Lower lobe of right lung (tissue), 2 donors: ENCODE measurements at regions not wholly inside any gene's neighbourhood (a gene's known extent, or its start where the extent isn't known, plus 50 kb on each side); places are given as distances from the start of the nearest gene placed in this dataset.

Source experiments
- ATAC-seq, 2 donors: fragments of 200-7000 bp; cut with Tn5 transposase; one replicate each; pipeline ENCODE4 v1.9.1; 2020 to 2022; ENCODE audit warnings: mild to moderate bottlenecking in 2 of 2, moderate library complexity in 2 of 2
- DNase-seq: peaks from one replicate; pipeline ENCODE4 v3.0.0-alpha.2; 2020
- H3K27ac ChIP-seq: fragments of 200-600 bp; one replicate; pipeline ENCODE4 v1.8.0; 2022
- H3K27me3 ChIP-seq: fragments of 200-600 bp; one replicate; pipeline ENCODE4 v1.8.0; 2022; ENCODE audit warnings: low read depth
- H3K36me3 ChIP-seq: fragments of 200-600 bp; one replicate; pipeline ENCODE4 v1.8.0; 2022; ENCODE audit warnings: mild to moderate bottlenecking
- H3K4me1 ChIP-seq: fragments of 200-600 bp; one replicate; pipeline ENCODE4 v1.8.0; 2022
- H3K4me3 ChIP-seq: fragments of 200-600 bp; one replicate; pipeline ENCODE4 v1.8.0; 2022; ENCODE audit warnings: mild to moderate bottlenecking
- H3K9me3 ChIP-seq: fragments of 200-600 bp; one replicate; pipeline ENCODE4 v1.8.0; 2022
- CTCF ChIP-seq: fragments of 200-600 bp; IDR thresholded peaks from one replicate; pipeline ENCODE4 v1.8.0; 2022; ENCODE audit warnings: antibody characterized with exemption, mild to moderate bottlenecking
- intact Hi-C: fragments of 100-400 bp; cut with DNase I; formaldehyde crosslinking; loops from one replicate; pipeline ENCODE4 v1.11.0; 2022
- donor health status: DM: no; HTN: yes; CAD: no; lungs with severe emphysema.

GRCh38 chr1:113256348-113256729 lies 134.0 kb upstream of the MAGI3 start:
- peak in 1 of 2 donors; percentile 57 for ATAC-seq
- peaks cover 11% of the 10 kb centered on the region for H3K4me1 ChIP-seq

GRCh38 chr1:113259988-113260387 lies 130.3 kb upstream of the MAGI3 start:
- no peaks in the 10 kb centered on the region for H3K27me3 ChIP-seq
- H3K4me1 ChIP-seq, result peaks cover 5% of the 10 kb centered on the region
- no peak overlapping the region for H3K4me3 ChIP-seq
- DNase-seq (no peak), ATAC-seq (no peak)
- TF ChIP-seq CTCF, result no peak
- no peaks in the 10 kb centered on the region for H3K9me3 ChIP-seq
- H3K27ac ChIP-seq, result no peak overlapping the region
- intact Hi-C loops, result no loop called here
- no peaks in the 10 kb centered on the region for H3K36me3 ChIP-seq

More at GRCh38 chr1:113256348-113256729, 134.0 kb upstream of the MAGI3 start:
- Histone ChIP-seq H3K9me3 (no peaks in the 10 kb centered on the region), H3K27ac (peak overlapping the region; percentile 55), H3K36me3 (no peaks in the 10 kb centered on the region), H3K27me3 (no peaks in the 10 kb centered on the region), H3K4me3 (no peak overlapping the region)
- TF ChIP-seq CTCF, result no peak
- no peak for DNase-seq
- intact Hi-C loops, result no loop called here

- TF ChIP-seq CTCF, result no peak
- DNase-seq, result no peak
- H3K4me3 ChIP-seq, result no peak overlapping the region
- H3K9me3 ChIP-seq, result no peaks in the 10 kb centered on the region
- H3K4me1 ChIP-seq, result no peaks in the 10 kb centered on the region
- H3K36me3 ChIP-seq, result no peaks in the 10 kb centered on the region
- no peaks in the 10 kb centered on the region for H3K27me3 ChIP-seq
- H3K27ac ChIP-seq, result no peak overlapping the region
- intact Hi-C loops, result no loop called here
- ATAC-seq, result no peak
Observed at GRCh38 chr1:113265196-113265595, 125.1 kb upstream of the MAGI3 start.

GRCh38 chr1:113266788-113267187 lies 123.5 kb upstream of the MAGI3 start:
- H3K4me3 ChIP-seq, result no peak overlapping the region
- no peaks in the 10 kb centered on the region for H3K36me3 ChIP-seq
- no peak for TF ChIP-seq CTCF
- H3K27ac ChIP-seq, result no peak overlapping the region
- DNase-seq (no peak), ATAC-seq (no peak)
- H3K9me3 ChIP-seq, result no peaks in the 10 kb centered on the region
- H3K4me1 ChIP-seq, result no peaks in the 10 kb centered on the region
- intact Hi-C loops, result no loop called here
- no peaks in the 10 kb centered on the region for H3K27me3 ChIP-seq

- ATAC-seq, result no peak
- no peaks in the 10 kb centered on the region for H3K36me3 ChIP-seq
- no peaks in the 10 kb centered on the region for H3K27me3 ChIP-seq
- H3K27ac ChIP-seq, result no peak overlapping the region
- intact Hi-C loops, result no loop called here
- H3K4me1 ChIP-seq, result no peaks in the 10 kb centered on the region
- no peak for TF ChIP-seq CTCF
- H3K4me3 ChIP-seq, result no peak overlapping the region
- H3K9me3 ChIP-seq, result no peaks in the 10 kb centered on the region
- DNase-seq, result no peak
Observed at GRCh38 chr1:113269168-113269963, 120.9 kb upstream of the MAGI3 start.
